ENCODE measurements at regions not wholly inside any gene's neighbourhood (a gene's known extent, or its start where the extent isn't known, plus 50 kb on each side); places are given as distances from the start of the nearest gene placed in this dataset.

GRCh38 chr2:15820927-15821326 is 119.4 kb upstream of the MYCN start:
- TF ChIP-seq POLR2A (IDR thresholded peaks at IDR 0.05; ENCODE audit: low read length) = no peak
- TF ChIP-seq, protein P1, sequence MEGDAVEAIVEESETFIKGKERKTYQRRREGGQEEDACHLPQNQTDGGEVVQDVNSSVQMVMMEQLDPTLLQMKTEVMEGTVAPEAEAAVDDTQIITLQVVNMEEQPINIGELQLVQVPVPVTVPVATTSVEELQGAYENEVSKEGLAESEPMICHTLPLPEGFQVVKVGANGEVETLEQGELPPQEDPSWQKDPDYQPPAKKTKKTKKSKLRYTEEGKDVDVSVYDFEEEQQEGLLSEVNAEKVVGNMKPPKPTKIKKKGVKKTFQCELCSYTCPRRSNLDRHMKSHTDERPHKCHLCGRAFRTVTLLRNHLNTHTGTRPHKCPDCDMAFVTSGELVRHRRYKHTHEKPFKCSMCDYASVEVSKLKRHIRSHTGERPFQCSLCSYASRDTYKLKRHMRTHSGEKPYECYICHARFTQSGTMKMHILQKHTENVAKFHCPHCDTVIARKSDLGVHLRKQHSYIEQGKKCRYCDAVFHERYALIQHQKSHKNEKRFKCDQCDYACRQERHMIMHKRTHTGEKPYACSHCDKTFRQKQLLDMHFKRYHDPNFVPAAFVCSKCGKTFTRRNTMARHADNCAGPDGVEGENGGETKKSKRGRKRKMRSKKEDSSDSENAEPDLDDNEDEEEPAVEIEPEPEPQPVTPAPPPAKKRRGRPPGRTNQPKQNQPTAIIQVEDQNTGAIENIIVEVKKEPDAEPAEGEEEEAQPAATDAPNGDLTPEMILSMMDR (IDR thresholded peaks at IDR 0.05) = no peak
- TF ChIP-seq, protein P2, sequence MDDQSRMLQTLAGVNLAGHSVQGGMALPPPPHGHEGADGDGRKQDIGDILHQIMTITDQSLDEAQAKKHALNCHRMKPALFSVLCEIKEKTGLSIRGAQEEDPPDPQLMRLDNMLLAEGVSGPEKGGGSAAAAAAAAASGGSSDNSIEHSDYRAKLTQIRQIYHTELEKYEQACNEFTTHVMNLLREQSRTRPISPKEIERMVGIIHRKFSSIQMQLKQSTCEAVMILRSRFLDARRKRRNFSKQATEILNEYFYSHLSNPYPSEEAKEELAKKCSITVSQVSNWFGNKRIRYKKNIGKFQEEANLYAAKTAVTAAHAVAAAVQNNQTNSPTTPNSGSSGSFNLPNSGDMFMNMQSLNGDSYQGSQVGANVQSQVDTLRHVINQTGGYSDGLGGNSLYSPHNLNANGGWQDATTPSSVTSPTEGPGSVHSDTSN (IDR thresholded peaks at IDR 0.05) = no peak
- no peak for TF ChIP-seq MAX (IDR thresholded peaks at IDR 0.05)
- TF ChIP-seq SREBF2 (IDR thresholded peaks at IDR 0.05) = no peak

Measured in A549 (cell line).